T-helper 2 cell treated with Interferon-gamma antibody and Interleukin-4, amounts not matched to agents 100 ng/mL and 5 ng/mL, for 36 hours (primary cell): ENCODE measurements at regions not wholly inside any gene's neighbourhood (a gene's known extent, or its start where the extent isn't known, plus 50 kb on each side); places are given as distances from the start of the nearest gene placed in this dataset.
"Not testable (repeated sequence)": the region's sequence is repeated elsewhere in the genome, so short reads cannot be mapped to it uniquely, and the experiment has no call there.

Experiments used
- intact Hi-C: fragments of 100-400 bp; cut with micrococcal nuclease; formaldehyde crosslinking; loops from one replicate; pipeline ENCODE4 v1.15.1; 2023

- intact Hi-C loops = no loop called here
These were observed 87.0 kb upstream of the CCL21 start for GRCh38 chr9:34796924-34797323.

- intact Hi-C loops = no loop called here
These were observed 83.5 kb upstream of the CCL21 start for GRCh38 chr9:34793428-34793827.

GRCh38 chr9:34783951-34784487, 74.1 kb upstream of the CCL21 start:
- intact Hi-C loops = no loop called here

GRCh38 chr9:34782372-34782771, 72.4 kb upstream of the CCL21 start:
- intact Hi-C loops = no loop called here

- intact Hi-C loops = no loop called here
These were observed 67.7 kb upstream of the CCL21 start for GRCh38 chr9:34777666-34778065.

- intact Hi-C loops = no loop called here
These were observed 64.0 kb upstream of the CCL21 start for GRCh38 chr9:34773955-34774354.

- intact Hi-C loops = no loop called here
These were observed 63.5 kb upstream of the CCL21 start for GRCh38 chr9:34773306-34773910.

GRCh38 chr9:34771007-34771406, 61.1 kb upstream of the CCL21 start:
- intact Hi-C loops = no loop called here

GRCh38 chr9:34767087-34767486, 57.2 kb upstream of the CCL21 start:
- intact Hi-C loops = not testable (repeated sequence)

- intact Hi-C loops = loop anchor here (2.0 to 5.0 kb wide), 2 partner anchors 224 to 337 kb away; partner anchors contain the start of gene PIGO
These were observed 50.5 kb upstream of the CCL21 start for GRCh38 chr9:34760196-34761040.
